Astrocyte (in vitro differentiated cells and primary cell): ENCODE measurements at regions not wholly inside any gene's neighbourhood (a gene's known extent, or its start where the extent isn't known, plus 50 kb on each side); places are given as distances from the start of the nearest gene placed in this dataset.

Experiments used
- DNase-seq: peaks from one replicate; pipeline ENCODE4 v3.0.0-alpha.2; 2010; ENCODE audit warnings: low read depth
- FAIRE-seq: peaks from 2 replicates; lab custom pipeline; 2011; peaks lifted over from hg19 to GRCh38; lab: Jason Lieb, UNC
- H2AFZ ChIP-seq: 2 replicates; pipeline ENCODE4 v1.6.0; 2012; ENCODE audit warnings: low read depth, low read length, inconsistent platforms
- H3K27ac ChIP-seq: 2 replicates; pipeline ENCODE4 v1.5.1; 2011; ENCODE audit warnings: low read depth, low read length, inconsistent platforms
- H3K27me3 ChIP-seq: 2 replicates; pipeline ENCODE4 v1.6.0; 2011; ENCODE audit warnings: low read length, inconsistent platforms; ENCODE audit not compliant: insufficient read depth
- H3K36me3 ChIP-seq: 2 replicates; pipeline ENCODE4 v1.5.1; 2011; ENCODE audit warnings: low read length, inconsistent platforms; ENCODE audit not compliant: insufficient read depth
- H3K4me1 ChIP-seq: 2 replicates; pipeline ENCODE4 v1.5.1; 2011; ENCODE audit warnings: low read length, inconsistent platforms; ENCODE audit not compliant: insufficient read depth
- H3K4me2 ChIP-seq: 2 replicates; pipeline ENCODE4 v1.6.0; 2012; ENCODE audit warnings: low read length, inconsistent platforms
- H3K4me3 ChIP-seq: 2 replicates; pipeline ENCODE4 v1.5.1; 2011; ENCODE audit warnings: low read depth, mild to moderate bottlenecking, low read length, inconsistent platforms; ENCODE audit not compliant: insufficient read depth
- H3K79me2 ChIP-seq: 2 replicates; pipeline ENCODE4 v1.6.0; 2012; ENCODE audit warnings: mild to moderate bottlenecking, low read length, inconsistent platforms; ENCODE audit not compliant: insufficient read depth
- H3K9ac ChIP-seq: 2 replicates; pipeline ENCODE4 v1.6.0; 2012; ENCODE audit warnings: mild to moderate bottlenecking, low read length, inconsistent platforms
- H3K9me3 ChIP-seq: 2 replicates; pipeline ENCODE4 v1.5.1; 2012; ENCODE audit warnings: low read depth, mild to moderate bottlenecking, low read length, inconsistent platforms; ENCODE audit not compliant: insufficient read depth
- H4K20me1 ChIP-seq: 2 replicates; pipeline ENCODE4 v1.6.0; 2012; ENCODE audit warnings: low read length, inconsistent platforms; ENCODE audit not compliant: insufficient read depth
- H3K27ac Mint-ChIP-seq: one replicate; pipeline ENCODE4 v1.8.0; 2021; ENCODE audit warnings: mild to moderate bottlenecking, mixed read lengths; ENCODE audit not compliant: unreplicated experiment
- H3K27me3 Mint-ChIP-seq: one replicate; pipeline ENCODE4 v1.8.0; 2021; ENCODE audit warnings: low read depth, mixed read lengths; ENCODE audit not compliant: unreplicated experiment
- H3K36me3 Mint-ChIP-seq: one replicate; pipeline ENCODE4 v1.8.0; 2021; ENCODE audit warnings: low read depth, mixed read lengths; ENCODE audit not compliant: unreplicated experiment
- H3K4me1 Mint-ChIP-seq: one replicate; pipeline ENCODE4 v1.8.0; 2021; ENCODE audit warnings: low read depth, mixed read lengths; ENCODE audit not compliant: unreplicated experiment
- H3K4me3 Mint-ChIP-seq: one replicate; pipeline ENCODE4 v1.8.0; 2021; ENCODE audit warnings: mild to moderate bottlenecking, moderate library complexity, mixed read lengths; ENCODE audit not compliant: unreplicated experiment
- H3K9me3 Mint-ChIP-seq: one replicate; pipeline ENCODE4 v1.8.0; 2021; ENCODE audit warnings: mild to moderate bottlenecking, mixed read lengths; ENCODE audit not compliant: unreplicated experiment
- EZH2 ChIP-seq: IDR thresholded peaks from 2 replicates; pipeline ENCODE4 v1.6.1; 2012; ENCODE audit warnings: mild to moderate bottlenecking, low read length, inconsistent platforms; ENCODE audit not compliant: insufficient read depth
- TF ChIP-seq, protein P1 (sequence below): IDR thresholded peaks from 2 replicates; pipeline ENCODE4 v1.5.1; 2011; ENCODE audit warnings: low read depth, mild to moderate bottlenecking, inconsistent platforms, low read length, moderate library complexity; ENCODE audit not compliant: insufficient read depth

DNA sequence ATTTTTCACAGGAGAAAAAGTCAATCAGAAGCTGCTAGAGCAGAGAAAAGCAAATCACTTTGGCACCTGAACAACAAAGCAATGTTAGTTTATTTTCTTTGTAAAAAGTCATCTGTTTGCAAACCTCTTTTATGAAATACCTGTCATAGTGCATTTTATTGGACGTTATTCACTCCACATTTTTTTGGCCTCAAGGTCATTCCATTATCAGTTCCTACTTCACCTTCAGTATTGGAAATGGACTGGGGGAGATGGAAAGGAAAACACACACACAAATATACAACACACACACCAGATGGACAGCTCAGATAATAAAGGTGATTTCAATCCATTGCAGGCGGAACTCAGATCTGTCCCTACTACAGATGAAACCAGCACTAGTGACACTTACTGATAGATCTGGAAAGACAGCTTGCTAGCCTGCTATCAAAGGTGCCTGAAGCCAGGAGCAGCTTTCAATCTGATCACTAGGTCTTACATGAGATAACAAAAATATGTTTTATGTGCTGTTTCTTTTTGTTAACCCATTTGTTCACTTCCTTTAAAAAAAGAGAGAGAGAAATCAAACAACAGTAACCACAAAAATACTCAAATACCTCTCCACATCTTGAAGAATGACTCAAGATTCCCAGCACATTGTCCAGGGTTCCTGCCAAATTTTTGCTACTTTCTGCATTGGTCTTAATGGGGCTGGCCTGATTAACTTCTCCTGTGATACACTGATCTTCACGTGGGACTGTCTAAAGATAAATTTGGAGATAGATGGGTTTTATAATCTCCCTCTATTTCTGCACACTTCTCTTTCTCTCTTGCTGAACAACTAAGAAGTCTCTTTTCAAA lies 844.3 kb upstream of the TENM4 start:
- Histone ChIP-seq H3K4me1 (peaks cover 12% of the 10 kb centered on the region), H3K36me3 (no peaks in the 10 kb centered on the region), H4K20me1 (no peaks in the 10 kb centered on the region), H3K27me3 (no peaks in the 10 kb centered on the region), H3K9me3 (no peaks in the 10 kb centered on the region), H2AFZ (no peak overlapping the region), H3K4me3 (no peak overlapping the region), H3K9ac (no peak overlapping the region), H3K4me2 (peak overlapping the region; percentile 67), H3K27ac (no peak overlapping the region), H3K79me2 (no peaks in the 10 kb centered on the region)
- H3K27me3 Mint-ChIP-seq = no peaks in the 10 kb centered on the region
- H3K27ac Mint-ChIP-seq = no peak overlapping the region
- peaks cover 15% of the 10 kb centered on the region for H3K4me1 Mint-ChIP-seq
- no peaks in the 10 kb centered on the region for H3K9me3 Mint-ChIP-seq
- no peaks in the 10 kb centered on the region for H3K36me3 Mint-ChIP-seq
- DNase-seq (peak; percentile 81), FAIRE-seq (no peak)
- H3K4me3 Mint-ChIP-seq = no peak overlapping the region
- TF ChIP-seq EZH2 = no peak
- TF ChIP-seq, protein P1, sequence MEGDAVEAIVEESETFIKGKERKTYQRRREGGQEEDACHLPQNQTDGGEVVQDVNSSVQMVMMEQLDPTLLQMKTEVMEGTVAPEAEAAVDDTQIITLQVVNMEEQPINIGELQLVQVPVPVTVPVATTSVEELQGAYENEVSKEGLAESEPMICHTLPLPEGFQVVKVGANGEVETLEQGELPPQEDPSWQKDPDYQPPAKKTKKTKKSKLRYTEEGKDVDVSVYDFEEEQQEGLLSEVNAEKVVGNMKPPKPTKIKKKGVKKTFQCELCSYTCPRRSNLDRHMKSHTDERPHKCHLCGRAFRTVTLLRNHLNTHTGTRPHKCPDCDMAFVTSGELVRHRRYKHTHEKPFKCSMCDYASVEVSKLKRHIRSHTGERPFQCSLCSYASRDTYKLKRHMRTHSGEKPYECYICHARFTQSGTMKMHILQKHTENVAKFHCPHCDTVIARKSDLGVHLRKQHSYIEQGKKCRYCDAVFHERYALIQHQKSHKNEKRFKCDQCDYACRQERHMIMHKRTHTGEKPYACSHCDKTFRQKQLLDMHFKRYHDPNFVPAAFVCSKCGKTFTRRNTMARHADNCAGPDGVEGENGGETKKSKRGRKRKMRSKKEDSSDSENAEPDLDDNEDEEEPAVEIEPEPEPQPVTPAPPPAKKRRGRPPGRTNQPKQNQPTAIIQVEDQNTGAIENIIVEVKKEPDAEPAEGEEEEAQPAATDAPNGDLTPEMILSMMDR = no peak

GRCh38 chr11:80282643-80283042 lies 841.8 kb upstream of the TENM4 start:
- Mint-ChIP-seq H3K4me1 (peaks cover 15% of the 10 kb centered on the region), H3K27me3 (no peaks in the 10 kb centered on the region), H3K9me3 (no peaks in the 10 kb centered on the region), H3K4me3 (no peak overlapping the region), H3K27ac (no peak overlapping the region), H3K36me3 (no peaks in the 10 kb centered on the region)
- DNase-seq (no peak), FAIRE-seq (no peak)
- H3K27ac ChIP-seq = no peak overlapping the region
- H2AFZ ChIP-seq = no peak overlapping the region
- H3K9me3 ChIP-seq = no peaks in the 10 kb centered on the region
- no peaks in the 10 kb centered on the region for H3K79me2 ChIP-seq
- no peak overlapping the region for H3K9ac ChIP-seq
- H3K4me3 ChIP-seq = no peak overlapping the region
- no peaks in the 10 kb centered on the region for H3K27me3 ChIP-seq
- no peaks in the 10 kb centered on the region for H4K20me1 ChIP-seq
- peaks cover 12% of the 10 kb centered on the region for H3K4me1 ChIP-seq
- TF ChIP-seq, protein P1 = no peak
- TF ChIP-seq EZH2 = no peak
- no peaks in the 10 kb centered on the region for H3K36me3 ChIP-seq
- no peak overlapping the region for H3K4me2 ChIP-seq

- no peak overlapping the region for H3K4me3 ChIP-seq
- Mint-ChIP-seq H3K4me1 (peaks cover 15% of the 10 kb centered on the region), H3K4me3 (no peak overlapping the region), H3K27ac (no peak overlapping the region), H3K9me3 (no peaks in the 10 kb centered on the region), H3K27me3 (no peaks in the 10 kb centered on the region), H3K36me3 (no peaks in the 10 kb centered on the region)
- DNase-seq (no peak), FAIRE-seq (no peak)
- no peak overlapping the region for H3K27ac ChIP-seq
- no peaks in the 10 kb centered on the region for H3K9me3 ChIP-seq
- H3K36me3 ChIP-seq = no peaks in the 10 kb centered on the region
- no peaks in the 10 kb centered on the region for H3K27me3 ChIP-seq
- no peak for TF ChIP-seq EZH2
- TF ChIP-seq, protein P1 = no peak
- H3K4me2 ChIP-seq = no peak overlapping the region
- no peaks in the 10 kb centered on the region for H3K79me2 ChIP-seq
- H2AFZ ChIP-seq = no peak overlapping the region
- peaks cover 12% of the 10 kb centered on the region for H3K4me1 ChIP-seq
- H4K20me1 ChIP-seq = no peaks in the 10 kb centered on the region
- H3K9ac ChIP-seq = no peak overlapping the region
These were observed 840.4 kb upstream of the TENM4 start for GRCh38 chr11:80281194-80281593.
